ENCODE measurements at regions not wholly inside any gene's neighbourhood (a gene's known extent, or its start where the extent isn't known, plus 50 kb on each side); places are given as distances from the start of the nearest gene placed in this dataset.

DNA sequence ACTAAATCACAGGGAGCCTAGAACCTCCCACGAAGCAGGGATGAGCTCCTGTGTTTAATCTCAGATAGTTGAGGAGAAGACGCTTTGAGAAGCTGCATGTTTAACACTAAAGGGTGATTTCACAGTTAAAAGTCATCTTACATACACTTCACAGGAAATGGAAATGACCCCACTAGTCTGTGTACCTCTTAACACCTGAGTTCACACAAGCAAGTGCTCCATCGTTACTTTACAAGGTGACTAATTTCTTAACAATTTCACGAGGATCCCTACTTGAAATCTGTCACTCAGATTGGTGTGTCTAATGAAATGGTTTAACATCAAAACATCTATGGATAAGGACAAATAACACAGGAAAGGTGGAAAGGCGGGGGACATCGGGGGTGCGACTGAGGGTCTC, 93.8 kb upstream of the RPS6KA2 start:
- Histone ChIP-seq H3K27me3 (ENCODE audit: control insufficient read depth, insufficient read depth, low read length) (no peaks in the 10 kb centered on the region), H3K27ac (ENCODE audit: low read depth, low read length) (no peak overlapping the region), H3K9ac (ENCODE audit: low read length) (no peak overlapping the region)

DNA sequence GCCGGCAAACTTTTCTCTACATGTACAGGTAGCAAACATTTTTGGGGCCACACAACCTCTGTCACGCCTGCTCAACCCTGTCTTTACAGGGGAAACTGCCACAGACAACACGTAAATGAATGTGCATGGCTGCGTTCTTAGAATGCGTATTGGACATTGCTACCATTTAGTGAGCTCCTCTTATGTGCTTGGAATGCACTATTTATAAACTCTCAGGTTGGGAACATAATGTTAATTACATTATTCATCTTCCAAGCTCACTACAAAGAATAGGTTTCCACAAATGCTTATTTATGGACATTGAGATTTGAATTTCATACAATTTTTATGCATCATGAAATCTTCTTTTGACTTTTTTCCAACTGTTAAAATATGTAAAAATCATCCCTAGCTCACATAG, 92.0 kb upstream of the RPS6KA2 start:
- Histone ChIP-seq H3K9ac (ENCODE audit: low read length) (no peak overlapping the region), H3K4me3 (ENCODE audit: low read depth, low read length) (no peak overlapping the region), H3K27me3 (ENCODE audit: control insufficient read depth, insufficient read depth, low read length) (no peaks in the 10 kb centered on the region), H3K4me1 (ENCODE audit: control insufficient read depth, insufficient read depth, low read length) (peaks cover 10% of the 10 kb centered on the region; the same call in 1 of the 2 replicates), H3K9me3 (ENCODE audit: control insufficient read depth, insufficient read depth, low read depth, low read length) (no peaks in the 10 kb centered on the region), H3K27ac (ENCODE audit: low read depth, low read length) (no peak overlapping the region), H3K36me3 (ENCODE audit: control insufficient read depth, insufficient read depth, low read length) (no peaks in the 10 kb centered on the region)

More for the DNA sequence above, 93.8 kb upstream of the RPS6KA2 start:
- H3K4me1 ChIP-seq (ENCODE audit: control insufficient read depth, insufficient read depth, low read length) = no peaks in the 10 kb centered on the region
- no peak overlapping the region for H3K4me3 ChIP-seq (ENCODE audit: low read depth, low read length)
- H3K9me3 ChIP-seq (ENCODE audit: control insufficient read depth, insufficient read depth, low read depth, low read length) = no peaks in the 10 kb centered on the region
- H3K36me3 ChIP-seq (ENCODE audit: control insufficient read depth, insufficient read depth, low read length) = no peaks in the 10 kb centered on the region

DNA sequence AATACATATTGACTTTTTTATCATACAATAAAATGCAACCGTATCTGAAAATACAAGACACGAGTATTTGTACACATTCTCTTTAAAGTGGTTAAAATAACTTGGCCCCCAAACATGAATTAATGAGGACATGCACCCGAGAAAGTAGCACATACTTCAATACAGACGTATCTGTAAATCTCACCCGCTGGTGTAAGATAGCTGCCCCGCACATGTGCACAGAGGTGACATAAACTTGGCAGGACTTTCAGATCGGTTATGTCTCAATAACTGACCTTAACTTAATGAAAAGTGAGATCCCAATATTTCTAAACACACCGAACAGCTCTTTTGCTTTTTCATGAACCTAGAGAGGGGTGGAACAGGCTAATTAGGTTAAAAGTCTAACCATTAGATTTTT, 91.5 kb upstream of the RPS6KA2 start:
- Histone ChIP-seq H3K27me3 (ENCODE audit: control insufficient read depth, insufficient read depth, low read length) (no peaks in the 10 kb centered on the region), H3K27ac (ENCODE audit: low read depth, low read length) (no peak overlapping the region), H3K9ac (ENCODE audit: low read length) (no peak overlapping the region), H3K9me3 (ENCODE audit: control insufficient read depth, insufficient read depth, low read depth, low read length) (no peaks in the 10 kb centered on the region), H3K4me1 (ENCODE audit: control insufficient read depth, insufficient read depth, low read length) (peaks cover 10% of the 10 kb centered on the region; the same call in 1 of the 2 replicates), H3K4me3 (ENCODE audit: low read depth, low read length) (no peak overlapping the region), H3K36me3 (ENCODE audit: control insufficient read depth, insufficient read depth, low read length) (no peaks in the 10 kb centered on the region)

DNA sequence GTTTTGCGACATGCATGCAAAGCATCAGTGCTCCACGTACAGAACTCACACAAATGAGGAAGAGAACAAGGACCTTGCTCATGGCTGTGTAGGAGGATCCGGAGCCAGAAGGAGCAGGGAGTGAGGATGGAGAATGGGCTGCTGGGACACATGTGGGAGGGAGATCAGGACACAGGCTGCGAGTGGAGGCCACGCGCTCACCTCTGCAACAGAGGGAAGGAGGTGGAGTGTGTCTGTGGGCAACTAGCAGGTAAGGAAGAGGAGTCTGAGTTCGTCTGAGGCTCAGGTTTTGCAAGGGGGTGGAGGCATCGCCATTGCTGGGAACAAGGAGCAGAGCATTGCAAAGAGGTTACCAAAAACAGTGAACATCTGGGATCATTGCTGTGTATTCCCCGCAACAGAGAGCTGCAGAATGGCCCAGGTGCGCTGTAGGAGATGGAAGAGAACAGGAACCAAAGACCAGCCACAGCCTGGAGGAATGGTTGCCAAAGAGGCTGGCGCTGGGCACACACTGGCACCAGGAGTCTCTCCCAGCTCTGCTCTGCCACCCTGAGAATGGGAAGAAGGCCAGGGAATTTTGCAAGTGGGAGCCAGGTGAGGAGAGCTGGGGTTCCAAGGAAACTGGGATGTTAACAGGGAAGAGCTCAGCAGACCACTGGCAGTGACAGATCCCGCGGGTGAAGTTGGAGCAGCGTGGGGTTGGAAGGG, 90.0 kb upstream of the RPS6KA2 start:
- no peaks in the 10 kb centered on the region for H3K9me3 ChIP-seq (ENCODE audit: control insufficient read depth, insufficient read depth, low read depth, low read length)
- no peaks in the 10 kb centered on the region for H3K27me3 ChIP-seq (ENCODE audit: control insufficient read depth, insufficient read depth, low read length)
- no peak overlapping the region for H3K27ac ChIP-seq (ENCODE audit: low read depth, low read length)
- peaks cover 10% of the 10 kb centered on the region; the same call in 1 of the 2 replicates for H3K4me1 ChIP-seq (ENCODE audit: control insufficient read depth, insufficient read depth, low read length)
- no peak overlapping the region for H3K9ac ChIP-seq (ENCODE audit: low read length)
- no peak overlapping the region for H3K4me3 ChIP-seq (ENCODE audit: low read depth, low read length)
- no peaks in the 10 kb centered on the region for H3K36me3 ChIP-seq (ENCODE audit: control insufficient read depth, insufficient read depth, low read length)

DNA sequence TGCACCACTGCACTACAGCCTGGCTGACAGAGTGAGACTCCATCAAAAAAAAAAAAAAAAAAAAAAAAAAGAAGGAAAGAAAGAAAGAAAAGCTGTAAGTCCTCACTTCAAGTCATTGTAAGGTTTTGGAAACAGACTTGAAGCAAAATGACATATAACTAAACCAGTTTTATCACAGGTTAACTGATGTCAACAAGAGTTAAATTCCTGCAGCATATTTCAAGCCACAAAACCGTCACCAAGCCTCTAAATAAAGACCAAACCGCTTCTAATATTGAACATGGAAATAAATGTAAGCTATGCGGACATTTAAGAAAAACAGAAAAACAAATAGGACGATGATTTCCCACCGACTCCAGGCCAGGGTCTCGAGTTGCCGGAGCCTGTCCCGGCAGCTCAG, 88.9 kb upstream of the RPS6KA2 start:
- Histone ChIP-seq H3K9me3 (ENCODE audit: control insufficient read depth, insufficient read depth, low read depth, low read length) (no peaks in the 10 kb centered on the region), H3K9ac (ENCODE audit: low read length) (no peak overlapping the region), H3K4me3 (ENCODE audit: low read depth, low read length) (no peak overlapping the region), H3K27ac (ENCODE audit: low read depth, low read length) (no peak overlapping the region), H3K4me1 (ENCODE audit: control insufficient read depth, insufficient read depth, low read length) (peaks cover 10% of the 10 kb centered on the region; the same call in 1 of the 2 replicates), H3K36me3 (ENCODE audit: control insufficient read depth, insufficient read depth, low read length) (no peaks in the 10 kb centered on the region), H3K27me3 (ENCODE audit: control insufficient read depth, insufficient read depth, low read length) (no peaks in the 10 kb centered on the region)

DNA sequence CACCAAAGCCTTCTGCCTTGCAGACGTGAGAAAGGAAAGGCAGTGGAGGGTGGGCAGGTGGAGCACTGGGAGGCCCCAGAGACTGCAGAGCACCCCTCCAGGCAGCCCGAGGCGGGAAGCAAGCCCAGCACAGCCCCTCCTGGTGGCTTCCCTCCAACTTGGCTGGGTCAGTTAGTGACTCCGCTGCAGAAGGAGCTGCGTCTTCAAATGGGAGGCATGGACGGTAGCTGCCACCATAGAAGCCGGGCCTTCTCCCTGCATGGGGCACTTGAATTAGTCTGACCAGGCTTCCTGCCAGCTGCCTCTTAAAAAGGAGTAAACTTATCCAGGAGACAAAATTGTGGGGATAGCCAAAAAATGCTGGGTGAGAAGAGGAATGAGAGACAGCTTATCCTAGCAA, 88.0 kb upstream of the RPS6KA2 start:
- H3K4me1 ChIP-seq (ENCODE audit: control insufficient read depth, insufficient read depth, low read length) = peaks cover 10% of the 10 kb centered on the region; the same call in 1 of the 2 replicates
- no peaks in the 10 kb centered on the region for H3K27me3 ChIP-seq (ENCODE audit: control insufficient read depth, insufficient read depth, low read length)
- H3K27ac ChIP-seq (ENCODE audit: low read depth, low read length) = no peak overlapping the region
- H3K36me3 ChIP-seq (ENCODE audit: control insufficient read depth, insufficient read depth, low read length) = no peaks in the 10 kb centered on the region
- no peak overlapping the region for H3K4me3 ChIP-seq (ENCODE audit: low read depth, low read length)
- H3K9me3 ChIP-seq (ENCODE audit: control insufficient read depth, insufficient read depth, low read depth, low read length) = no peaks in the 10 kb centered on the region
- H3K9ac ChIP-seq (ENCODE audit: low read length) = no peak overlapping the region

DNA sequence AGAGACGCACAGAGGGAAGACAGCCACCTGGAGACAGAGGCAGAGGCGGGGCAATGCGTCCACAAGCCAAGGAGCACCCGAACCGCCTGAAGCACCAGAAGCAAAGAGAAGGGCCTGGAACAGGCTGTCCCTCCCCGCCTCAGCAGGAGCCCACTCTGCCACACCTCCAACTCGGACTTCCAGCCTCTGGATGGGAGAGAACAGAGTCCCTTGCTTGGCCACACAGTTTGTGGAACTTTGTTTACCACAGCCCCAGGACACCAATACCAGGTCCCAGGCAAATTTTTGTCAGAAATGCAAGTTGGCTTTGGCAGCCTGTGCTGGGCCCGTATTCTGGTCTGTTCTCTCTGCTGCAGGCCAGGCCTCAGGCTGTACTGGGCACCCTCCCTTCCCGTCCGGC, 87.5 kb upstream of the RPS6KA2 start:
- no peak overlapping the region for H3K27ac ChIP-seq (ENCODE audit: low read depth, low read length)
- H3K27me3 ChIP-seq (ENCODE audit: control insufficient read depth, insufficient read depth, low read length) = no peaks in the 10 kb centered on the region
- H3K9ac ChIP-seq (ENCODE audit: low read length) = no peak overlapping the region
- no peaks in the 10 kb centered on the region for H3K36me3 ChIP-seq (ENCODE audit: control insufficient read depth, insufficient read depth, low read length)
- no peaks in the 10 kb centered on the region for H3K9me3 ChIP-seq (ENCODE audit: control insufficient read depth, insufficient read depth, low read depth, low read length)
- H3K4me3 ChIP-seq (ENCODE audit: low read depth, low read length) = no peak overlapping the region
- peaks cover 10% of the 10 kb centered on the region; the same call in 1 of the 2 replicates for H3K4me1 ChIP-seq (ENCODE audit: control insufficient read depth, insufficient read depth, low read length)

DNA sequence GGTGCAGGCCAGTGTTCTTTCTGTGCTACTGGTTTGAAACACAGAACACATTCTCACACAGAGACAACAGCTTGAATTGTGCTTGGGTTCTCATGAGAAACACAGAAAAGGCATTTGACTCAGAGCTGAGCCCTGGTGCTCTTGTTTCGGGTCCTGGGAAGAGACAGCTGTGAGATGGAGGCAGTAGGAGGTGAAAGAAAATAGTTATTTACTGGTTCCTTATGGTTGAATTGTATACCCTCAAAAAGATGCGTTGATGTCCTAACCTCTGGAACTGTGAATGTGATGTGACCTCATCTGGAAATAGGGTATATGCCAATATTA, 87.1 kb upstream of the RPS6KA2 start:
- H3K27me3 ChIP-seq (ENCODE audit: control insufficient read depth, insufficient read depth, low read length) = no peaks in the 10 kb centered on the region
- H3K9me3 ChIP-seq (ENCODE audit: control insufficient read depth, insufficient read depth, low read depth, low read length) = no peaks in the 10 kb centered on the region
- no peak overlapping the region for H3K9ac ChIP-seq (ENCODE audit: low read length)

DNA sequence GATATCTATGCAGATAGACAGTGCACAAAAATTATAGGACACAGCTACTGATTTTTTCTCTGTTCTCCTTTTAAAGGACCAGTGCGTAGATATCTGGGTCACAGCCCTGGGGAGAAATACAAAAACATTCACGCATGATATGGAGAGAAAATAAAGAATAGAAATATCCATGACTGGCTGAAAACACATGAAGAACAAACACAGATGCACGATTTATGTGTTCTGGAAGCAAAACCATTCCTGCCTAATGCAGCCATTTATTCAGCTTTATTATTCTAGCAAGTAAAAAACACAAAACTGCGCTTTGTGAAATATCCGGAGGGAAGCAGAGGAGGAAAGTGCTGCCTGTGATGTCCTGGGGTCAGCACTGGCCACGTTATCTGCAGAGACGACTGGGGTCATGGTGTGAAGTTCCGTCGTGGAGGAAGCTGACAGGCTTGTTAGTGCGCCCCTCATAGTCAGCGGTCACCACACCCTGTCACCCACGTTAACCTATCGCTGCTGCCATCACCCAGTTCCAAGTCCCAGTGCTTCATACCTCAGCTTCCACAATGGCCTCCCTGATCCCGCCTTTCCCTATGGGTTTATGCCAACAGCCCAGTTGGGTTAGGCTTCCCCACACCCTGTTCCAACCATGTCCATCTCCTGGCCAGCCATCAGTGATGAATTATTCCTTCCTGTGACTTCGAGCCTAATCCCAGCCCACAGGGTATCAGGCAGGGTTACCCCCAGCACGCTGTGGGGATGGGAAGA, 86.6 kb upstream of the RPS6KA2 start:
- Histone ChIP-seq H3K27me3 (ENCODE audit: control insufficient read depth, insufficient read depth, low read length) (no peaks in the 10 kb centered on the region), H3K9ac (ENCODE audit: low read length) (no peak overlapping the region), H3K36me3 (ENCODE audit: control insufficient read depth, insufficient read depth, low read length) (no peaks in the 10 kb centered on the region), H3K4me1 (ENCODE audit: control insufficient read depth, insufficient read depth, low read length) (peaks cover 10% of the 10 kb centered on the region; the same call in 1 of the 2 replicates), H3K9me3 (ENCODE audit: control insufficient read depth, insufficient read depth, low read depth, low read length) (no peaks in the 10 kb centered on the region), H3K27ac (ENCODE audit: low read depth, low read length) (no peak overlapping the region), H3K4me3 (ENCODE audit: low read depth, low read length) (no peak overlapping the region)

More for the DNA sequence above, 87.1 kb upstream of the RPS6KA2 start:
- no peak overlapping the region for H3K4me3 ChIP-seq (ENCODE audit: low read depth, low read length)
- H3K4me1 ChIP-seq (ENCODE audit: control insufficient read depth, insufficient read depth, low read length) = peaks cover 10% of the 10 kb centered on the region; the same call in 1 of the 2 replicates
- H3K27ac ChIP-seq (ENCODE audit: low read depth, low read length) = no peak overlapping the region
- no peaks in the 10 kb centered on the region for H3K36me3 ChIP-seq (ENCODE audit: control insufficient read depth, insufficient read depth, low read length)

DNA sequence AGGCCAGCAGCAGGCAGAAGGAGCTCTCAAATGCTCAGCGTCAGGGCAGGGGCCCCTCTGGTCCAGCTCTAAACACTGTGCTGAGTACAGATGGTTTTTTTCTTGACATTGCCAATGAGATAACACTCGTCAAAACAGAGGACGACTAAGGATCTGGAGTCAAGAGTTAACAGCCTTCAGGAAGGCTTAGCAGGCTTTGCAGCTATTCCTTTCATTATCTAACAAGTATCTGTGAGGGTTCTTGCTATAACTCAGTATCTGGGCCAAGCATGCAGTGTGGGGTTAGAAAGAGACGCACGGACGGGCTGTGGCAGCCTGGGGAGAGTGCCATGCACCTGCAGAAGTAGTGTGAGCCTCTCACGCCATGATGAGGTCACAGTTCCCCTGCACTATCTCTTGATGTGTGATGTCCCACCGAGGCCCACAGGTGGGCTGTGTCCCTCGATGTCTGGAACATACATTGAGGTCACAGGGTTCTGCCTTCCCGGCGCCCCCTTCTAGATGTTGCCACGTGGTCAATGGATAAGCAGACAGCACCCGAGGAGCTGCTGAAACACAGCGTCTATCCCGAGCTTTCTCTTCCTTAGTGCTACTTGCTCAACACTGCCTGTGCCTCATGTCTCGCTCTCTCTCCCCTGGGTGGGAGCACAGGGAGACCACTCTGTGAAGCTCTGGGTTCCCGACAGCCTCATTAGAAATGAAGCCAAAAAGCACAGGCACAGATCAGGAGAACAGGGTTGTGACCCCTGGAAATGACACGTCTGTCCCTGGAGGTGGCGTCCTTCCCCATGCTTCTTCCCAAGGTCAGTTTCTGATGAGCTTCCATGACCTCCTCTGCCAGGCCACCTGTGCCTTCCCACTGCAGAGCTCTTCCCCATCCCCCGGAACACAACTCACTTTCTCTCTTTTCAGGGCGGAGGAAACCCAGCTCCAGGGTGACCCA, 85.5 kb upstream of the RPS6KA2 start:
- Histone ChIP-seq H3K27ac (ENCODE audit: low read depth, low read length) (no peak overlapping the region), H3K4me1 (ENCODE audit: control insufficient read depth, insufficient read depth, low read length) (peaks cover 10% of the 10 kb centered on the region; the same call in 1 of the 2 replicates), H3K27me3 (ENCODE audit: control insufficient read depth, insufficient read depth, low read length) (peaks cover under 1% of the 10 kb centered on the region; the same call in 1 of the 2 replicates), H3K36me3 (ENCODE audit: control insufficient read depth, insufficient read depth, low read length) (no peaks in the 10 kb centered on the region), H3K9ac (ENCODE audit: low read length) (no peak overlapping the region), H3K9me3 (ENCODE audit: control insufficient read depth, insufficient read depth, low read depth, low read length) (no peaks in the 10 kb centered on the region), H3K4me3 (ENCODE audit: low read depth, low read length) (no peak overlapping the region)
